ENCODE measurements at regions not wholly inside any gene's neighbourhood (a gene's known extent, or its start where the extent isn't known, plus 50 kb on each side); places are given as distances from the start of the nearest gene placed in this dataset.

DNA sequence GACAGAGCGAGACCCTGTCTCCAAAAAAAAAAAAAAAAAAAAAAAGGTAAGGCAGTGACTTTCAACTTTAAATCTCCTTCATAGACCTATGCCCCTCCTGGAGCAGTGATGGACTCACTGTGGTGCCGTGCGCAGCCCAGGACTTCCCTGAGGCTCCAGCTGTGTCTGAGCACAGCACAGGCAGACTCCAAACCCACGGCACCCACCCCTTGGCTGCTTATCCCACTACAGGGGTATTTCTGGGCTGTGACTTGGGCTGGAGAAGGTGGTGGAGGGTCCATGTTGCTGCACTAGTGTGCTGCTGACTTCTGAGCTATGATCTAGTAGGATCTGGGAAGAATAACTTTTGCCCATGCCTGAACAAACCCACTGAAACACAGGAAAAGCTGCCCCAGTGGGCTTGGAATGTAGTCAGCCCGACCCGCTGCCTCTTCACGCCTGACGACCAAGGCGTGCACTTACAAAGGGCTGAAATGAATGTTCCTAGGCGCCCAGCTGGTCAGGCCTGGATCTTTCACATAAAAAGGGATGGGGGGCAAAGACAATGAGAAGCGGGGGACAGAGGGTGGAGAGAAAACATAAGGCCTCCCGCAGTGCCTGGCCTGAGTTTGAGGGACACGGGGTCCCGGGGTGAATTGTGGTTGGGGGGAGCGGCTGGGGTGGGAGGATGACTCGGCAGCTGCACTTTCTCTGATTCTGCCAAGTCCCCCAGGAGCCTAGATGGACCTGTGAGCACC lies 83.0 kb downstream of the IRF8 start:
- Histone ChIP-seq H3K9me3 (replicated peaks in 1 of 11) (no peaks in the 10 kb centered on the region), H3K4me3 (peak overlapping the region in 2 of 10 experiments; percentile 28 to 48; a peak in 4 of 20 replicates), H3K27ac (peak overlapping the region; percentile 68 to 99 (median 96); a peak in 21 of 22 replicates), H3K9ac (peak overlapping the region; percentile 37 to 92 (median 85); a peak in 21 of 22 replicates), H3K36me3 (no peaks in the 10 kb centered on the region), H4K20me1 (no peaks in the 10 kb centered on the region), H3K27me3 (no peaks in the 10 kb centered on the region), H3K4me1 (peaks cover 76 to 100% (median 100%) of the 10 kb centered on the region in 10 experiments), H3K4me2 (peak overlapping the region; percentile 77 to 94 (median 87))
- TF ChIP-seq Cebpa-rat (IDR thresholded peaks at IDR 0.05), result no peak

DNA sequence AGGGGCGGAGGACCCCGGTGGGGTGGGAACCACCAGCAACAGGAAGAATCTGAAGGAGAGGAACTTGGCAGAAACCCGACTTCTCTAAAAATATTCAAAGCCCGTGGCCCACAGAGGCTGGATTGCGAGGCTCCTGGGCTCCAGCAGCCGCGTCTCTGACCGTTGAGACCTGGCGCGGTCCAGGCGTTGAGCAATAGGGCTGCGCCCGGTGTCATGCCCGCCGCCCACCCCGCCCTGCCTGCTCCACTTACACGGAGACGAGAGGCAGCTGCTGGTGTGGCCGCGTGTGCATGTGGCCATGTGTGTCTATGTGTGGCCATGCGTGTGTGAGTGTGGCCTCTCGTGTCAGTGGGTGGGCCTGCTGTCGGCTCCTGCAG lies 83.6 kb downstream of the IRF8 start:
- Histone ChIP-seq H3K36me3 (no peaks in the 10 kb centered on the region), H3K4me3 (peak overlapping the region in 3 of 10 experiments; percentile 9 to 48 (median 31); a peak in 4 of 20 replicates), H3K4me2 (peak overlapping the region; percentile 77 to 94 (median 87)), H3K27me3 (no peaks in the 10 kb centered on the region), H3K9ac (peak overlapping the region; percentile 63 to 92 (median 85)), H3K27ac (peak overlapping the region; percentile 68 to 99 (median 96); a peak in 21 of 22 replicates), H3K4me1 (peaks cover 81 to 100% (median 100%) of the 10 kb centered on the region in 10 experiments), H3K9me3 (replicated peaks in 1 of 11) (no peaks in the 10 kb centered on the region), H4K20me1 (no peaks in the 10 kb centered on the region)
- peak; percentile 38 to 99 (median 96); a peak in 20 of 22 replicates for TF ChIP-seq Cebpa-rat (IDR thresholded peaks at IDR 0.05)

DNA sequence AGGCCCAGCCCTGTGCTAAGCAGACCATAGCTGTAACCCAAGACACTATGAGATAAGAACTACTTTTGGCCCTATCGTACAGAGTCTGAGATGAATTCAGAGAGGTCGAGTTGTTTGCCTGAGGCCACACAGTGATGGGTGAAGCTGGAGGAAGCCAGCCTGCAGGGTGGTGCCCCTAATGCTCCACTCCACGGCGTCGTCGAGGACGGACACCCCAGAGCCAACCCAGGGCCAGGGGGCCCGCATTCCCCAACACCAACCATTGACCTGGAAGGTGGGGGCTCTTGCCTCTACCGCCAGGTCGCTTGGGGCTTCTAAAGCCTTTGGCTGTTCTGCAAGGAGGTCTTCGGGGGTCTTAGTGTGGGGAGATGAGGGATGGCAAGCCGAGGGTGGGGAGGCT lies 84.1 kb downstream of the IRF8 start:
- peak overlapping the region; percentile 68 to 99 (median 96); a peak in 21 of 22 replicates for H3K27ac ChIP-seq
- no peaks in the 10 kb centered on the region for H3K9me3 ChIP-seq (replicated peaks in 1 of 11)
- H4K20me1 ChIP-seq, result no peaks in the 10 kb centered on the region
- peak overlapping the region in 3 of 10 experiments; percentile 9 to 48 (median 31); a peak in 4 of 20 replicates for H3K4me3 ChIP-seq
- peaks cover 80 to 100% (median 99%) of the 10 kb centered on the region in 10 experiments for H3K4me1 ChIP-seq
- no peak for TF ChIP-seq Cebpa-rat (IDR thresholded peaks at IDR 0.05)
- H3K9ac ChIP-seq, result peak overlapping the region; percentile 63 to 92 (median 85)
- peak overlapping the region; percentile 77 to 94 (median 87) for H3K4me2 ChIP-seq
- H3K36me3 ChIP-seq, result no peaks in the 10 kb centered on the region
- no peaks in the 10 kb centered on the region for H3K27me3 ChIP-seq

DNA sequence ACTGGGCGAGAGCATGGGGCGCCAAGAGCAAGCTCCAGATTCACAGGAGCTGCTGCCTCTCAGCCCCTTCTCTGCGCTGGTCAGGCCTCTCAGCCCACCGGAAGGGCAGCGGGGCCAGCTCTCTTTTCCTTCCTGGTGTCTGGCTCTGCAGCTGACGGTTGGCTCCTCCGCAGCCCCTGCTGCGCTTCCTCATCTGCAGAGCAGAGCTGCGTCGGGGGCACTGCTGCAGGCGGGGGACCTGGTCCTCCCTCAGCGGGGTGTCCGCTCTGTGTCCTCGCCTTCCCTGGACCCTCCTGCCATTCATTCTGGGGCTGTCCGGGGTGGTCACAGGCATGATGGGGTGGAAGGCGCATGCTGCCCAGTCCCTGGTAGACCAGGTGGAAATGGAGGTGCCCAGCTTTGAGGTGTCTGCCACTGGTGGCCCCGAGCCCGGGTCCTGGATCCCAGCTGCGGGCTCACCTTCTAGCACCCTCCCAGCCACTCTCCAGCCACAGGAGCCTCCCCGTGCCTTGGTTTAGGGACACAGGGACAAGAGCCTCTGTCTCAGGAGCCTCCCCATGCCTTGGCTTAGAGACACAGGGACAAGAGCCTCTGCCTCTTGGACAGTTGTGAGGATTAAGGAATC lies 84.8 kb downstream of the IRF8 start:
- no peaks in the 10 kb centered on the region for H3K36me3 ChIP-seq
- H3K9ac ChIP-seq, result peak overlapping the region; percentile 63 to 92 (median 85)
- no peaks in the 10 kb centered on the region for H3K27me3 ChIP-seq
- no peak for TF ChIP-seq Cebpa-rat (IDR thresholded peaks at IDR 0.05)
- no peaks in the 10 kb centered on the region for H4K20me1 ChIP-seq
- peaks cover 73 to 100% (median 99%) of the 10 kb centered on the region in 10 experiments for H3K4me1 ChIP-seq
- peak overlapping the region; percentile 68 to 99 (median 96); a peak in 21 of 22 replicates for H3K27ac ChIP-seq
- no peaks in the 10 kb centered on the region for H3K9me3 ChIP-seq (replicated peaks in 1 of 11)
- H3K4me2 ChIP-seq, result peak overlapping the region; percentile 77 to 94 (median 87)
- peak overlapping the region in 6 of 10 experiments; percentile 2 to 48 (median 16); a peak in 7 of 20 replicates for H3K4me3 ChIP-seq

DNA sequence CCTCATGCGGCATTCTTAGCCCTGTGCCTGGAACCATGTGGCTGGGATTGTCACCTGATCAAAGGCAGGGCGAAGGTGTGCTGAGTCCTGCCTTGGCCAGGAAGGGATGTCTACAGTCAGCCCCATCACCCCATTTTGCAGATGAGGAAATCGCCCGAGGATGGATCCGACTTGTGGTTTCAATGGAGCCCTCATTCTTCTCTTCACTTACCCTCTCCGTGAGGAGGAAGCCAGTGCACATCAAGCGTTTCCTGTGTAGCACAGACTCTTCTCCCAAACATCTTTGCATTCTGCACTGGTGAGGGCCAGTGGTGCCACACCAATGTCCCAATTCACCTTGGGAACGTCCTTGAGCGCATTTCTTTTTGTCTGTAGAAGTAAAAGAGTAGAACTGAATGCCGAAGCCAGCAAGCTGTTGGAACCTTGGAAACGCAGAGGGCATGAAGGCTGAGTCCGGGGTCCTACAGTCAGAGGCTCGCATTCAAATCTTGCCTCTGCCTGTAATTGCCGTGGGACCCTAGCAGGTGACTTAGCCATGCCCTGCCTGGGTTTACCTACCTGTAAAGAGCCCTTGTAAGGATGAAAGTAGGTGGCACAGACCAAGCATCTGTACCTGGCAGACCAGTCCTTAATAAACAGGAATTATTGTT lies 85.4 kb downstream of the IRF8 start:
- H4K20me1 ChIP-seq, result no peaks in the 10 kb centered on the region
- H3K4me1 ChIP-seq, result peaks cover 67 to 100% (median 99%) of the 10 kb centered on the region in 10 experiments
- no peaks in the 10 kb centered on the region for H3K36me3 ChIP-seq
- no peaks in the 10 kb centered on the region for H3K27me3 ChIP-seq
- H3K9me3 ChIP-seq (replicated peaks in 1 of 11), result no peaks in the 10 kb centered on the region
- H3K27ac ChIP-seq, result peak overlapping the region; percentile 68 to 99 (median 96); a peak in 21 of 22 replicates
- no peak for TF ChIP-seq Cebpa-rat (IDR thresholded peaks at IDR 0.05)
- peak overlapping the region in 10 of 11 experiments; percentile 63 to 92 (median 86); a peak in 20 of 22 replicates for H3K9ac ChIP-seq
- peak overlapping the region; percentile 77 to 94 (median 87) for H3K4me2 ChIP-seq
- H3K4me3 ChIP-seq, result peak overlapping the region in 6 of 10 experiments; percentile 2 to 48 (median 16); a peak in 6 of 20 replicates

DNA sequence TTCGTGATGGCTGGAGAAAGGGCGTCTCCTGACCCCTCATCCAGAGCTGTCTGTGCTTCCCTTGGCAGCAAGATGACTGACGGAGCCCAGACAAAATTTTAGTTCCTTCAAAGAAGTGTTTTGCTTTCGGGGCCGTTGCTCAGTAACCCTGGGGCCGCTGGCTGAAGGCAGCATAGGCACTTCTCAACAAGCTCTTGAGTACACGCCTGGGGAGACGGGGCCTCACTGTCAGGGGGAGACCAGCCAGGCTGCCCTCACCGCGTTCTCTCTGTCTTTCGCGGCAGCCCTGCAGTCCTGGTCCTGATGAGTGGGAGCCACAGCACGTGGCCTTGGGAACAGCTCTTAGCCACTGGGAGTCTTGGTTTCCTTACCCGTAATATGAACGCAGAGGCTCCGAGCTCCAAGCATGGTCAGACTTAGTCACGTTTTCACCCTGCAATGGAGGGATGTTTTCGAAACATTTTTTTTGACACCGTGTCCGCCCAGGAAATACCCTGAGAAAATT lies 86.0 kb downstream of the IRF8 start:
- Histone ChIP-seq H3K27ac (peak overlapping the region in 10 of 11 experiments; percentile 69 to 99 (median 96); a peak in 20 of 22 replicates), H3K4me3 (0 out of 20 replicates have a peak overlapping the region, but pooled peaks of 1 of the 10 experiments have one; percentile 31), H3K36me3 (no peaks in the 10 kb centered on the region), H4K20me1 (no peaks in the 10 kb centered on the region), H3K4me2 (peak overlapping the region; percentile 77 to 94 (median 87)), H3K9ac (peak overlapping the region in 10 of 11 experiments; percentile 29 to 92 (median 86); a peak in 18 of 22 replicates), H3K9me3 (replicated peaks in 1 of 11) (no peaks in the 10 kb centered on the region), H3K27me3 (no peaks in the 10 kb centered on the region), H3K4me1 (peaks cover 64 to 100% (median 96%) of the 10 kb centered on the region in 10 experiments)
- TF ChIP-seq Cebpa-rat (IDR thresholded peaks at IDR 0.05), result no peak

DNA sequence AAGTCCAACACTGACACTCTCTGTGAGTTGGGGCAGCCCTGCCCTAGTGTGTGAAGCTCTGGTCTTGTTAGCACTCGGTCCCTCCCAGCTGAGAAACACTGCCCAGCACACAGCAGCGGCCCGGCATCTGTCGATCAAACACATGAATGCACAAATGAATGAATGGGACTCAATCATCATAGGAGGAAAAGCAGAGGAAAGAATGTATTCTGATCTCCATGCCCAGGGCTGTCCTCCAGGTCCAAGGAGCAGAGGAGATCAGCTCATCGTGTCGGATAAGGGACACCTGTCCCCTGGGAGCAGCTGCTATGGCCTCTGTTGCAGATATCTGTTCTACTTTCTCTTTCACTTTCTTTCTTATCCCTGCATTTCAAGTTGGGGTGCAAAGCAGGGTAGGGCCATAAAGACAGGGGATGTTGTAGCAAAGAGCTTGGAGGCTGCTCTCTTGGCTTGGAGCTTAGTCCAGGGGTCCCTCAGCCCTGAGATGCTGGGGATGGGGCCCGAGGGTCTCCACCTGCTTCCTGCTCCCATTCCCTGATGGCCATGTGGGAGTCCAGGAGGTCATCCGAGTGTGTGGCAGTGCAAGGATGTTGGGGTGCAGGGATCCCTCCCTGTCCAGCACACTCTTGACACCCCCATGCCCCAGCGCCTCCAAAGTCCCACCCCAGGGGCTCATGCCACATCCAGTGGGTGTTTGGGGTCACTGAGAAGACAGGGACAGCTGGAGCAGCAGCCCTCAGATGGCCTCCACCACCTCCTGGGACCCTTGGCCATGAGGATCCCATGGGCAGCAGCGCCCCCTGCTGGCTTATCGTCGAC lies 88.2 kb downstream of the IRF8 start:
- Histone ChIP-seq H3K9me3 (replicated peaks in 1 of 11) (no peaks in the 10 kb centered on the region), H3K4me2 (peak overlapping the region; percentile 77 to 94 (median 87)), H3K27me3 (no peaks in the 10 kb centered on the region), H3K9ac (peak overlapping the region in 9 of 11 experiments; percentile 24 to 92 (median 68); a peak in 18 of 22 replicates), H3K4me3 (peak overlapping the region in 3 of 10 experiments; percentile 27 to 46 (median 39); a peak in 5 of 20 replicates), H3K27ac (peak overlapping the region in 10 of 11 experiments; percentile 16 to 99 (median 96); a peak in 18 of 22 replicates), H4K20me1 (no peaks in the 10 kb centered on the region), H3K4me1 (peaks cover 61 to 100% (median 90%) of the 10 kb centered on the region in 10 experiments), H3K36me3 (no peaks in the 10 kb centered on the region)
- no peak for TF ChIP-seq Cebpa-rat (IDR thresholded peaks at IDR 0.05)

DNA sequence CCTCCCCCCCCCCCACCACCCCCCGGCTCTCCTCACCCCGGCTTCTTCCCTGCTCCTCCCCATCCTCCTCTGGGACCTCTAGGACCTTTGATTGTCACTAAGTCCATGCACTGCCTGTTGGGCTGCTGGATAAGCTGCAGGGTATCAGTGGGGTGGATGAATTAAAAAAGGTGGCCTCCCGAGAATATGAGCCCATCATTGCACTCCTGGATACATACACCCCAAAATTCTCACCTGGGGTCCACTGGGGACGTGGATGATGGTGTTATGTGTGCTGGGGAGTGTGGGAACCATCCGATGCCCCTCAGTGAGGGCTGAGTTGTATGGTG lies 88.8 kb downstream of the IRF8 start:
- H3K9ac ChIP-seq, result peak overlapping the region in 4 of 11 experiments; percentile 4 to 37 (median 29); a peak in 5 of 22 replicates
- H3K4me3 ChIP-seq, result no peak overlapping the region
- peak overlapping the region in 6 of 11 experiments; percentile 6 to 57 (median 28); a peak in 7 of 22 replicates for H3K27ac ChIP-seq
- H3K9me3 ChIP-seq (replicated peaks in 1 of 11), result no peaks in the 10 kb centered on the region
- H3K36me3 ChIP-seq, result no peaks in the 10 kb centered on the region
- H3K4me1 ChIP-seq, result peaks cover 61 to 100% (median 90%) of the 10 kb centered on the region in 10 experiments
- peak overlapping the region in 6 of 11 experiments; percentile 35 to 87 (median 43); a peak in 11 of 22 replicates for H3K4me2 ChIP-seq
- H3K27me3 ChIP-seq, result no peaks in the 10 kb centered on the region
- H4K20me1 ChIP-seq, result no peaks in the 10 kb centered on the region
- no peak for TF ChIP-seq Cebpa-rat (IDR thresholded peaks at IDR 0.05)

All from BLaER1 treated with 17β-estradiol and CSF1 and Interleukin-3, amounts not matched to agents 10 nM and 100 nM (cell line).